ENCODE measurements at regions not wholly inside any gene's neighbourhood (a gene's known extent, or its start where the extent isn't known, plus 50 kb on each side); places are given as distances from the start of the nearest gene placed in this dataset.

DNA sequence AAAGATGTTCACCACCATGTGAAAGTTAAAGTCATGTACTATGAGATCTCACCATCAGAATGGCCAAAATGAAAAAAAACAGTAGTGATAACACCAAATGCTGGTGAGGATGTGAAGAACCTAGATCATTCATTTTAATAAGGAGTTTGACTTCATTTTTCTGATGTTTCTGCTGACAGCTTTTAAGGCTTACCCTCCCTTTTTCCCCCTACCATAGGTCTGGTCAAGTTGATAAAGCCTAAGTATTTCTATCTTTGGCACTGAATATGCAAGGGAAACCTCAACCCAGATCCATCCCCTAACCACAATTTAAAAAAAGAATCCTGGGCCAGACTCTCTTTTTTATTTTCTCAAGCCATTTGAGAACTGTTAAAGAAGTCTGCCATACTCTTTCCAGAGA, 689.6 kb upstream of the FOXG1 start:
- no peaks in the 10 kb centered on the region for H3F3A ChIP-seq (ENCODE audit: control insufficient read depth, insufficient read depth)
- peaks cover 2% of the 10 kb centered on the region; the same call in 1 of the 2 replicates for H3K9me3 ChIP-seq (ENCODE audit: control insufficient read depth, insufficient read depth, low read length)
- no peak overlapping the region for H3K4me2 ChIP-seq (ENCODE audit: low read length)
- H3K79me2 ChIP-seq (ENCODE audit: control insufficient read depth, low read length): no peaks in the 10 kb centered on the region
- H3K4me1 ChIP-seq (ENCODE audit: control insufficient read depth, low read length): no peaks in the 10 kb centered on the region
- H3K9me2 ChIP-seq (replicated peaks; ENCODE audit: control insufficient read depth, low read length): no peaks in the 10 kb centered on the region
- no peak overlapping the region for H3K27ac ChIP-seq (ENCODE audit: low read depth, low read length)
- no peaks in the 10 kb centered on the region for H3K27me3 ChIP-seq (ENCODE audit: control insufficient read depth, low read length)
- TF ChIP-seq EZH2phosphoT487 (IDR thresholded peaks at IDR 0.05; ENCODE audit: borderline replicate concordance, low read length): no peak
- TF ChIP-seq, protein P1, sequence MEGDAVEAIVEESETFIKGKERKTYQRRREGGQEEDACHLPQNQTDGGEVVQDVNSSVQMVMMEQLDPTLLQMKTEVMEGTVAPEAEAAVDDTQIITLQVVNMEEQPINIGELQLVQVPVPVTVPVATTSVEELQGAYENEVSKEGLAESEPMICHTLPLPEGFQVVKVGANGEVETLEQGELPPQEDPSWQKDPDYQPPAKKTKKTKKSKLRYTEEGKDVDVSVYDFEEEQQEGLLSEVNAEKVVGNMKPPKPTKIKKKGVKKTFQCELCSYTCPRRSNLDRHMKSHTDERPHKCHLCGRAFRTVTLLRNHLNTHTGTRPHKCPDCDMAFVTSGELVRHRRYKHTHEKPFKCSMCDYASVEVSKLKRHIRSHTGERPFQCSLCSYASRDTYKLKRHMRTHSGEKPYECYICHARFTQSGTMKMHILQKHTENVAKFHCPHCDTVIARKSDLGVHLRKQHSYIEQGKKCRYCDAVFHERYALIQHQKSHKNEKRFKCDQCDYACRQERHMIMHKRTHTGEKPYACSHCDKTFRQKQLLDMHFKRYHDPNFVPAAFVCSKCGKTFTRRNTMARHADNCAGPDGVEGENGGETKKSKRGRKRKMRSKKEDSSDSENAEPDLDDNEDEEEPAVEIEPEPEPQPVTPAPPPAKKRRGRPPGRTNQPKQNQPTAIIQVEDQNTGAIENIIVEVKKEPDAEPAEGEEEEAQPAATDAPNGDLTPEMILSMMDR (IDR thresholded peaks at IDR 0.05; ENCODE audit: low read depth, low read length, poor library complexity, severe bottlenecking): no peak
- no peaks in the 10 kb centered on the region for H3K36me3 ChIP-seq (ENCODE audit: control insufficient read depth, low read length)
- H3K4me3 ChIP-seq (ENCODE audit: low read length): no peak overlapping the region
- H4K20me1 ChIP-seq (ENCODE audit: control insufficient read depth, insufficient read depth, low read depth, low read length): no peaks in the 10 kb centered on the region

DNA sequence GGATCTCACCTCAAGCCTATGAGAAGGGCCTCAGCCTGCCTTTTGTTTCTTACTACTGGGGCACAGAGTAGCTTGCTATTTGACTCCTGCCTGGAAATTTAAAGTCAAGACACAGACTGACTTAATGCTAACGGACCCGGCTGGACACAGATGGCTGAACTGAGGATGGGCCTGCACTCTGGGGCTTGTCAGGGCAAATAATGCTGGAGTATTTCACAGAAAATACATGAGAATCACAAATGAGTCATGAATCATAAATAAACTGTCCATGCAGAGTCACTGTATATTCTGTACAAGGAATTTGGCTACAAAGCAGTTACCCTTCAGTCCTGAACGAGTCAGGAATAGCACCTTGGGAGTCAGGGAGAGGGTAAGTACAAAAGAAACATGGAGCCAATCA, 683.2 kb upstream of the FOXG1 start:
- H3K27me3 ChIP-seq (ENCODE audit: control insufficient read depth, low read length): no peaks in the 10 kb centered on the region
- no peaks in the 10 kb centered on the region for H3K79me2 ChIP-seq (ENCODE audit: control insufficient read depth, low read length)
- H3K36me3 ChIP-seq (ENCODE audit: control insufficient read depth, low read length): no peaks in the 10 kb centered on the region
- H3F3A ChIP-seq (ENCODE audit: control insufficient read depth, insufficient read depth): no peaks in the 10 kb centered on the region
- H3K4me2 ChIP-seq (ENCODE audit: low read length): no peak overlapping the region
- no peak overlapping the region for H3K4me3 ChIP-seq (ENCODE audit: low read length)
- H3K27ac ChIP-seq (ENCODE audit: low read depth, low read length): no peak overlapping the region
- H3K4me1 ChIP-seq (ENCODE audit: control insufficient read depth, low read length): no peaks in the 10 kb centered on the region
- no peaks in the 10 kb centered on the region for H4K20me1 ChIP-seq (ENCODE audit: control insufficient read depth, insufficient read depth, low read depth, low read length)
- H3K9me2 ChIP-seq (replicated peaks; ENCODE audit: control insufficient read depth, low read length): no peaks in the 10 kb centered on the region
- H3K9me3 ChIP-seq (ENCODE audit: control insufficient read depth, insufficient read depth, low read length): no peaks in the 10 kb centered on the region; the same call in 1 of the 2 replicates
- no peak for TF ChIP-seq EZH2phosphoT487 (IDR thresholded peaks at IDR 0.05; ENCODE audit: borderline replicate concordance, low read length)
- TF ChIP-seq, protein P1 (IDR thresholded peaks at IDR 0.05; ENCODE audit: low read depth, low read length, poor library complexity, severe bottlenecking): no peak

DNA sequence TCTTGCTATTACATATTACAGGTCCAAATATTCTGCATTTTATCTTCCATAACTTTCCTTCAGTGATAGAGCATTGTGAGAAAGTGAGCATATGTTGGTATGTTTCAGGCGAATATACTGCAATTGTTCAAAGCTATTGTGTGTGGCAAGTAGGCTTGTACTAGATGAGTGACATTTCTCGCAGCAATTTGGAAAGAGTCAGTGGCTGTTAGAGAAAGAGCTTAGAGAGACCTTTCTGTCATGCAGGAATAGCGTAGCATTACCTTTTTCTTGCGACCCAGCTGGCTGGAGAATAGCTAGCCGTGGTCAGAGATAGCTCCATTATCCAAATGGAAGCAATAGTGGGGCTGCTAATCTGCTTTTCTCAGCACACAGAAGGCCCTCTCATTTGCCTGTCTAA, 678.5 kb upstream of the FOXG1 start:
- Histone ChIP-seq H3K79me2 (ENCODE audit: control insufficient read depth, low read length) (no peaks in the 10 kb centered on the region), H3K27me3 (ENCODE audit: control insufficient read depth, low read length) (no peaks in the 10 kb centered on the region), H3K9me2 (replicated peaks; ENCODE audit: control insufficient read depth, low read length) (no peaks in the 10 kb centered on the region), H3K4me1 (ENCODE audit: control insufficient read depth, low read length) (no peaks in the 10 kb centered on the region), H3K27ac (ENCODE audit: low read depth, low read length) (no peak overlapping the region), H3K36me3 (ENCODE audit: control insufficient read depth, low read length) (no peaks in the 10 kb centered on the region), H4K20me1 (ENCODE audit: control insufficient read depth, insufficient read depth, low read depth, low read length) (no peaks in the 10 kb centered on the region), H3K4me2 (ENCODE audit: low read length) (no peak overlapping the region), H3F3A (ENCODE audit: control insufficient read depth, insufficient read depth) (no peaks in the 10 kb centered on the region), H3K9me3 (ENCODE audit: control insufficient read depth, insufficient read depth, low read length) (no peaks in the 10 kb centered on the region; the same call in 1 of the 2 replicates), H3K4me3 (ENCODE audit: low read length) (no peak overlapping the region)
- TF ChIP-seq, protein P1 (IDR thresholded peaks at IDR 0.05; ENCODE audit: low read depth, low read length, poor library complexity, severe bottlenecking): no peak
- no peak for TF ChIP-seq EZH2phosphoT487 (IDR thresholded peaks at IDR 0.05; ENCODE audit: borderline replicate concordance, low read length)

DNA sequence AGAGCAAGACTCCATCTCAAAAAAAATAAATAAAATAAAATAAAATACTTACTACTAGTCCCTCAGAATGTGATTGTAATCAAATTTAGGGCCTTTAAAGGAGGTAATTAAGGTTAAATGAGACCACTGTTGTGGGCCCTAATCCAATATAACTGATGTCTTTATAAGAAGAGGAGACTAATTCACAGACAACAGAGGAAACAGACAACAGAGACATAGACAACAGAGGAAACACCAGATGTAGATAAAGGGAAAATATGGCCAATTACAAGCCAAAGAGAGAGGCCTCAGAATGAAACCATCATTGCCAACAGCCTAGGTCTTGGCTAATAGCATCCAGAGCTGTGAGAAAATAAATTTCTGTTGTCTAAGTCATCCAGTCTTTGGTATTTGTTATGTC, 669.0 kb upstream of the FOXG1 start:
- H3K4me1 ChIP-seq (ENCODE audit: control insufficient read depth, low read length): no peaks in the 10 kb centered on the region
- TF ChIP-seq EZH2phosphoT487 (IDR thresholded peaks at IDR 0.05; ENCODE audit: borderline replicate concordance, low read length): no peak
- TF ChIP-seq, protein P1 (IDR thresholded peaks at IDR 0.05; ENCODE audit: low read depth, low read length, poor library complexity, severe bottlenecking): no peak
- H3K27ac ChIP-seq (ENCODE audit: low read depth, low read length): no peak overlapping the region
- H3K36me3 ChIP-seq (ENCODE audit: control insufficient read depth, low read length): no peaks in the 10 kb centered on the region
- no peaks in the 10 kb centered on the region for H3K27me3 ChIP-seq (ENCODE audit: control insufficient read depth, low read length)
- no peaks in the 10 kb centered on the region for H3K9me3 ChIP-seq (ENCODE audit: control insufficient read depth, insufficient read depth, low read length)
- no peaks in the 10 kb centered on the region for H3K9me2 ChIP-seq (replicated peaks; ENCODE audit: control insufficient read depth, low read length)
- no peaks in the 10 kb centered on the region for H3F3A ChIP-seq (ENCODE audit: control insufficient read depth, insufficient read depth)
- no peak overlapping the region for H3K4me3 ChIP-seq (ENCODE audit: low read length)
- no peaks in the 10 kb centered on the region for H3K79me2 ChIP-seq (ENCODE audit: control insufficient read depth, low read length)
- no peaks in the 10 kb centered on the region for H4K20me1 ChIP-seq (ENCODE audit: control insufficient read depth, insufficient read depth, low read depth, low read length)
- no peak overlapping the region for H3K4me2 ChIP-seq (ENCODE audit: low read length)

All from DOHH2 (cell line).